ENCODE measurements at regions not wholly inside any gene's neighbourhood (a gene's known extent, or its start where the extent isn't known, plus 50 kb on each side); places are given as distances from the start of the nearest gene placed in this dataset.

DNA sequence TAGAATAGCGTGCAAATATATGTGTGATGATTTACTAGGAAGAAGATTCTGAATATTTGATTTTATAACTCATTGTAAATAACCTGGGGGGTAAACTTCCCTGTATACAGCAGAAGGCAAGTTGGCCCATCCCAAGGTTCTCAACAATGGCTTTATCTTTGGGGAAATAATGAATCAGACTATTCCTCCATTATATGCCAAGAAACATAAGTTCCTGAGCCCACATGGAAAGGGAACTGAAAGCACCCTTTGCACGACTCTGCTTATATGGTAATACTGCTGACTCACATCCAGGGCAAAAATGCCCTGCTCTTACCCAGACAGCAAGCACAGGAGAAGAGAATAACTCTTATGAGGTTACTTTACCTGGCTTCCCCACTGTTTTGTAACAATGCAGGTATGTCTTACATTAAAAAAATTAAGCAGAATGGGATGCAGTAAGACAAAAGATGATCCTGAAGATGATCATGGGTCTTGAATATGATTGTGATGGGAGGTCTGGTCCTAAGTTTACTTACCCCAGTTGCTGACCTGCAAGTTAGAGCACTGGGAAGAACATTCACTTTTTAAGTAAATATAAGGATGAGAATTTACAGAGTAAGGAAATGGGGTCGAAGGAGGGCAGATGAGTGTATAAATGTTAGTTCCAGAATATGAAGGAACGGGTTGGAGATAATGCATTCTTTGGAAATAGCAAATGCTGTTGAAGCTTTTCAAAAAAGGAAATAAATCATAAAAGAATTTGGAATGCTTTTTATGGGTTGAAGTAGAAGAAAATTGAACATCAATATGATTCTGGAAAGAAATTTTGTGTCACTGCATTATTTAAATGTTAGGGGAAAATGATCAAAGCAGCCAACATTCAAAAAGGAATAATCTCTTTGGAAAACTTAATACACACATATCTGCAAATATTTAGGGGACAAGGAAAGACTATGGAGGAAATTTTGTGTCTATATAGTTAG, 428.4 kb upstream of the MPDZ start:
- Histone ChIP-seq H4K20me1 (ENCODE audit: insufficient read depth, low read length) (no peaks in the 10 kb centered on the region), H2AFZ (ENCODE audit: low read length) (no peak overlapping the region), H3K27me3 (ENCODE audit: control insufficient read depth in 1 of 2, insufficient read depth in 2 of 2, low read length in 2 of 2) (no peaks in the 10 kb centered on the region), H3K79me2 (ENCODE audit: insufficient read depth, low read length) (no peaks in the 10 kb centered on the region), H3K36me3 (replicated peaks in 1 of 2; ENCODE audit: control insufficient read depth in 1 of 2, insufficient read depth in 2 of 2, low read length in 2 of 2) (no peaks in the 10 kb centered on the region), H3K4me1 (ENCODE audit: insufficient read depth, low read length) (no peaks in the 10 kb centered on the region), H3K9me3 (ENCODE audit: low read length) (no peaks in the 10 kb centered on the region), H3K27ac (ENCODE audit: extremely low read length, insufficient read depth, low read length) (no peak overlapping the region), H3K4me3 (replicated peaks in 1 of 3; ENCODE audit: insufficient read depth in 1 of 3, low read depth in 2 of 3, low read length in 3 of 3) (no peak overlapping the region), H3K4me2 (ENCODE audit: low read depth, low read length) (no peak overlapping the region), H3K9ac (ENCODE audit: insufficient read depth, low read depth, low read length) (no peak overlapping the region)
- POLR2A ChIA-PET = no interaction called here
- no peak for ATAC-seq
- DNase-seq (ENCODE audit: low spot score) = no peak
- intact Hi-C loops (cut with micrococcal nuclease; ENCODE audit: unreplicated experiment) (no loop called here), in situ Hi-C loops (cut with HindIII; ENCODE audit: extremely low pct_ligation_motif_present, low pct_unique_long_range_greater_than_20kb) (no loop called here)
- BruUV-seq (replicated peaks) = no TSS peak
- WGBS (ENCODE audit: low lambda C conversion rate) = under 1% methylated on average over 3 of the region's 4 CpGs
- TF ChIP-seq ZNF367 (CRISPR knock-in tag; IDR thresholded peaks at IDR 0.05; ENCODE audit: borderline replicate concordance) (no peak), CCDC6 (CRISPR knock-in tag; IDR thresholded peaks at IDR 0.05) (no peak), PRDM4 (CRISPR knock-in tag; IDR thresholded peaks at IDR 0.05; ENCODE audit: borderline replicate concordance) (no peak), HMGXB4 (CRISPR knock-in tag; IDR thresholded peaks at IDR 0.05; ENCODE audit: borderline replicate concordance in 1 of 2, low read depth in 1 of 2) (no peak), CBX1 (IDR thresholded peaks at IDR 0.05; ENCODE audit: low read depth) (no peak), PPARG (CRISPR knock-in tag; conservative IDR thresholded peaks at IDR 0.05) (no peak), IKZF4 (CRISPR knock-in tag; IDR thresholded peaks at IDR 0.05; ENCODE audit: borderline replicate concordance, low read depth, not compliant biosample characterization) (no peak)
- CTCF ChIA-PET (ENCODE audit: low intra/inter-chr PET ratio, low total read pairs) = no interaction called here
- FAIRE-seq = no peak
